ENCODE measurements at regions not wholly inside any gene's neighbourhood (a gene's known extent, or its start where the extent isn't known, plus 50 kb on each side); places are given as distances from the start of the nearest gene placed in this dataset.

DNA sequence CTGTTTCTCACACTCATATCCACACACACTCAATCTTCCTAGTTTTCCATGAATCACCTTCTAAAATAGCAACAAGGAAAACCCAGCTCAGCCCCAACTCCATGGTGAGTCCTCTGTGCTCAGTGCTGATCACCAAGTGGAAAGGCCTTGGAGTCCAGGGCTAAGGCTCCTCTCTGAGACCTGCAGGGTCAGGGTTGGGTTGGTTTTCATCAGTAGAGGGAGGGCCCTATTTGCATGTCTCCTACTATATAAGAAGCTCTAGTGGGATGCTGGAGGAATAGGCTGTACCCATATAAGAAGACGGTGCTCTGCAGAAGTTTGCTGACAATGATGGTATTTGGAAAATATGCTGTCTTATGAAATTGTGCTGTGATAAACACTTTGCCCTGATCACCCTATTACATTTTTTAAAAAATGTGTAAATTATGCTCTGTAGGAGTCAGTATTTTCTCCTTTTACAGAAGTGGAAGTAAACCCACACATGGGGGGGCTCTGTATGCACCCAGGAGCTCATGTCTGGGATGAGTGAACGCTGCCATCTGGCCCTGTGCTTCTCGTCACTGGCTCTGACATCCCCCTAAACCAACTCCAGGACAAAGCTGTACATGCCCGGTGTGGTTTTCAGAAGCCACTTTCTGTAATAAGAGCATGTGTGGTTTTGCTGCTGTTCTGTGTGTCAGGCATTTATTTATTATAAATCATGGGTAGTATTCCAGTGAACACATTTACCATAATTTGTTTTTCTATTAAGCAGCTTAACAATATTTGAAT is 536.3 kb downstream of the TMEM121 start:
- Histone ChIP-seq H3K36me3 (ENCODE audit: insufficient read depth, low read length) (no peaks in the 10 kb centered on the region), H3K27me3 (ENCODE audit: insufficient read depth, low read length) (no peaks in the 10 kb centered on the region), H3K9ac (ENCODE audit: low read length) (no peak overlapping the region), H4K20me1 (ENCODE audit: insufficient read depth, low read length) (no peaks in the 10 kb centered on the region), H3K9me3 (ENCODE audit: insufficient read depth, low read depth, low read length) (no peaks in the 10 kb centered on the region), H3K4me1 (ENCODE audit: insufficient read depth, low read length) (no peaks in the 10 kb centered on the region), H3K4me3 (ENCODE audit: insufficient read depth, low read depth, low read length) (no peak overlapping the region), H3K79me2 (ENCODE audit: insufficient read depth, low read length) (no peaks in the 10 kb centered on the region), H2AFZ (ENCODE audit: low read depth, low read length) (no peak overlapping the region), H3K27ac (ENCODE audit: low read depth, low read length) (no peak overlapping the region), H3K4me2 (ENCODE audit: low read length) (no peak overlapping the region)
- TF ChIP-seq, protein P1, sequence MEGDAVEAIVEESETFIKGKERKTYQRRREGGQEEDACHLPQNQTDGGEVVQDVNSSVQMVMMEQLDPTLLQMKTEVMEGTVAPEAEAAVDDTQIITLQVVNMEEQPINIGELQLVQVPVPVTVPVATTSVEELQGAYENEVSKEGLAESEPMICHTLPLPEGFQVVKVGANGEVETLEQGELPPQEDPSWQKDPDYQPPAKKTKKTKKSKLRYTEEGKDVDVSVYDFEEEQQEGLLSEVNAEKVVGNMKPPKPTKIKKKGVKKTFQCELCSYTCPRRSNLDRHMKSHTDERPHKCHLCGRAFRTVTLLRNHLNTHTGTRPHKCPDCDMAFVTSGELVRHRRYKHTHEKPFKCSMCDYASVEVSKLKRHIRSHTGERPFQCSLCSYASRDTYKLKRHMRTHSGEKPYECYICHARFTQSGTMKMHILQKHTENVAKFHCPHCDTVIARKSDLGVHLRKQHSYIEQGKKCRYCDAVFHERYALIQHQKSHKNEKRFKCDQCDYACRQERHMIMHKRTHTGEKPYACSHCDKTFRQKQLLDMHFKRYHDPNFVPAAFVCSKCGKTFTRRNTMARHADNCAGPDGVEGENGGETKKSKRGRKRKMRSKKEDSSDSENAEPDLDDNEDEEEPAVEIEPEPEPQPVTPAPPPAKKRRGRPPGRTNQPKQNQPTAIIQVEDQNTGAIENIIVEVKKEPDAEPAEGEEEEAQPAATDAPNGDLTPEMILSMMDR (IDR thresholded peaks at IDR 0.05; ENCODE audit: insufficient read depth, low read depth, low read length), result no peak
- TF ChIP-seq EZH2 (IDR thresholded peaks at IDR 0.05; ENCODE audit: insufficient read depth, low read length), result no peak
- FAIRE-seq (no peak), DNase-seq (ENCODE audit: low read depth) (no peak)
- Mint-ChIP-seq H3K27me3 (ENCODE audit: low read depth, unreplicated experiment) (no peaks in the 10 kb centered on the region), H3K36me3 (ENCODE audit: low read depth, unreplicated experiment) (no peaks in the 10 kb centered on the region), H3K4me1 (ENCODE audit: low read depth, unreplicated experiment) (no peaks in the 10 kb centered on the region), H3K27ac (ENCODE audit: unreplicated experiment) (no peak overlapping the region), H3K9me3 (ENCODE audit: unreplicated experiment) (peaks cover 17% of the 10 kb centered on the region), H3K4me3 (ENCODE audit: unreplicated experiment) (no peak overlapping the region)

DNA sequence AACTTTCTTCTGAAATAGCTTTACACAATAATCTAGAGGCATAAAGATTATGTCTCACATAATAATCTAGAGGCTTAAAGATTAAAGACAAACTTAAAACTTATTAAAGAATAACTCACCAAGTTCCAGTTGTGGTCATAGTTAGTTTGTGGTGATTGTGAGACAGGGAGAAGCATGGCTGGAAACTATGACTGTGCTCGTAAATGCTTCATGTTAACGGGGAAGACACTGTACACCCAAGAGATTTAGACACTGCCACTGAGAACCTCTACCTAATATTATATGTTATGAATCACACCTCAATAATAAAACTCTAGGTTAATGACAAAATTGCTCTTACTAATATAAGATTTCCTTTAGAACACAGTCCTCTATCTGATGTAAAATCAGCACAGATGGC is 541.6 kb downstream of the TMEM121 start:
- Mint-ChIP-seq H3K27me3 (ENCODE audit: low read depth, unreplicated experiment) (no peaks in the 10 kb centered on the region), H3K9me3 (ENCODE audit: unreplicated experiment) (peaks cover 3% of the 10 kb centered on the region), H3K27ac (ENCODE audit: unreplicated experiment) (no peak overlapping the region), H3K36me3 (ENCODE audit: low read depth, unreplicated experiment) (no peaks in the 10 kb centered on the region), H3K4me3 (ENCODE audit: unreplicated experiment) (no peak overlapping the region), H3K4me1 (ENCODE audit: low read depth, unreplicated experiment) (no peaks in the 10 kb centered on the region)
- Histone ChIP-seq H3K4me2 (ENCODE audit: low read length) (no peak overlapping the region), H3K36me3 (ENCODE audit: insufficient read depth, low read length) (no peaks in the 10 kb centered on the region), H3K4me1 (ENCODE audit: insufficient read depth, low read length) (no peaks in the 10 kb centered on the region), H3K27ac (ENCODE audit: low read depth, low read length) (no peak overlapping the region), H2AFZ (ENCODE audit: low read depth, low read length) (no peak overlapping the region), H4K20me1 (ENCODE audit: insufficient read depth, low read length) (no peaks in the 10 kb centered on the region), H3K4me3 (ENCODE audit: insufficient read depth, low read depth, low read length) (no peak overlapping the region), H3K9ac (ENCODE audit: low read length) (no peak overlapping the region), H3K27me3 (ENCODE audit: insufficient read depth, low read length) (no peaks in the 10 kb centered on the region), H3K79me2 (ENCODE audit: insufficient read depth, low read length) (no peaks in the 10 kb centered on the region), H3K9me3 (ENCODE audit: insufficient read depth, low read depth, low read length) (peaks cover under 1% of the 10 kb centered on the region)
- TF ChIP-seq, protein P1 (IDR thresholded peaks at IDR 0.05; ENCODE audit: insufficient read depth, low read depth, low read length), result no peak
- no peak for TF ChIP-seq EZH2 (IDR thresholded peaks at IDR 0.05; ENCODE audit: insufficient read depth, low read length)
- no peak for DNase-seq (ENCODE audit: low read depth)
- no peak for FAIRE-seq
